Gastroesophageal sphincter (tissue), 3 donors: ENCODE measurements at regions not wholly inside any gene's neighbourhood (a gene's known extent, or its start where the extent isn't known, plus 50 kb on each side); places are given as distances from the start of the nearest gene placed in this dataset.

Source experiments
- CTCF ChIP-seq, 4 experiments: fragments of 200-600 bp in 2 of 4; fragments of 450-650 bp in 2 of 4; sonication (generic) in 1 of 4; IDR thresholded peaks; one replicate each; pipeline ENCODE4 v1.5.1; 2017 to 2019; ENCODE audit warnings: antibody characterized with exemption in 4 of 4, mild to moderate bottlenecking in 2 of 4, moderate library complexity in 2 of 4
- POLR2A ChIP-seq, 2 donors: fragments of 450-650 bp; IDR thresholded peaks; one replicate each; pipeline ENCODE4 v1.6.1; 2017; ENCODE audit warnings: antibody characterized with exemption in 2 of 2, mild to moderate bottlenecking in 2 of 2, moderate library complexity in 1 of 2
- POLR2AphosphoS5 ChIP-seq: sonication (generic); formaldehyde crosslinking; IDR thresholded peaks from one replicate; pipeline ENCODE4 v1.6.1; 2017; ENCODE audit warnings: antibody characterized with exemption

- TF ChIP-seq CTCF (IDR thresholded peaks at IDR 0.05) = no peak
- TF ChIP-seq POLR2AphosphoS5 = no peak
- no peak for TF ChIP-seq POLR2A (IDR thresholded peaks at IDR 0.05)
Measured at GRCh38 chr10:126854726-126855495, 50.3 kb upstream of the DOCK1 start.
